Natural killer cell (primary cell): ENCODE measurements at regions not wholly inside any gene's neighbourhood (a gene's known extent, or its start where the extent isn't known, plus 50 kb on each side); places are given as distances from the start of the nearest gene placed in this dataset.

Experiments
- ATAC-seq, 3 donors: fragments of 150-1000 bp in 2 of 3; fragments of 200-7000 bp in 1 of 3; cut with Tn5 transposase; 1 replicate in 1 of 3; 2 replicates in 2 of 3; pipeline ENCODE4 v1.10.0; 2021; ENCODE audit warnings: mild to moderate bottlenecking in 2 of 3, moderate library complexity in 2 of 3
- DNase-seq, 2 donors: peaks; one replicate each; pipeline versions ENCODE4 v3.0.0 to v3.0.0-alpha.2; 2013 to 2021; ENCODE audit warnings: mixed read lengths in 1 of 2
- H3K27ac ChIP-seq: one replicate; pipeline ENCODE4 v1.5.1; 2013; ENCODE audit warnings: mild to moderate bottlenecking, low read length
- H3K27me3 ChIP-seq: one replicate; pipeline ENCODE4 v1.6.1; 2013; ENCODE audit warnings: low read length; ENCODE audit not compliant: control insufficient read depth, insufficient read depth
- H3K36me3 ChIP-seq: one replicate; pipeline ENCODE4 v1.6.1; 2013; ENCODE audit warnings: low read length; ENCODE audit not compliant: control insufficient read depth, insufficient read depth
- H3K4me1 ChIP-seq: one replicate; pipeline ENCODE4 v1.6.1; 2013; ENCODE audit warnings: low read length; ENCODE audit not compliant: control insufficient read depth, insufficient read depth
- H3K4me3 ChIP-seq: one replicate; pipeline ENCODE4 v1.5.1; 2013; ENCODE audit warnings: low read length
- H3K9me3 ChIP-seq: one replicate; pipeline ENCODE4 v1.6.1; 2013; ENCODE audit warnings: low read length; ENCODE audit not compliant: control insufficient read depth, insufficient read depth
- H3K27ac Mint-ChIP-seq, 2 donors: one replicate each; pipeline ENCODE4 v1.8.0; 2022; ENCODE audit warnings: mild to moderate bottlenecking in 2 of 2, mixed read lengths in 2 of 2, moderate library complexity in 1 of 2
- H3K27me3 Mint-ChIP-seq, 2 donors: one replicate each; pipeline ENCODE4 v1.8.0; 2022; ENCODE audit warnings: low read depth in 2 of 2, mixed read lengths in 2 of 2
- H3K36me3 Mint-ChIP-seq: one replicate; pipeline ENCODE4 v1.8.0; 2022; ENCODE audit warnings: mixed read lengths
- H3K4me1 Mint-ChIP-seq, 2 donors: one replicate each; pipeline ENCODE4 v1.8.0; 2022; ENCODE audit warnings: mixed read lengths in 2 of 2
- H3K4me3 Mint-ChIP-seq: one replicate; pipeline ENCODE4 v1.8.0; 2022; ENCODE audit warnings: mild to moderate bottlenecking, moderate library complexity, mixed read lengths
- H3K9me3 Mint-ChIP-seq, 2 donors: one replicate each; pipeline ENCODE4 v1.8.0; 2022; ENCODE audit warnings: mixed read lengths in 2 of 2
- CTCF ChIP-seq: fragments of 200-600 bp; IDR thresholded peaks from one replicate; pipeline ENCODE4 v1.8.0; 2022; ENCODE audit warnings: antibody characterized with exemption
- WGBS: methylation state at CpG from one replicate; pipeline ENCODE4 v1.1.7; 2013; ENCODE audit warnings: missing lambda C conversion rate; ENCODE audit not compliant: insufficient coverage; 5-methylcytosine and 5-hydroxymethylcytosine counted together
- intact Hi-C: fragments of 100-400 bp; cut with micrococcal nuclease; formaldehyde crosslinking; loops from one replicate; pipeline ENCODE4 v1.14.2; 2022

DNA sequence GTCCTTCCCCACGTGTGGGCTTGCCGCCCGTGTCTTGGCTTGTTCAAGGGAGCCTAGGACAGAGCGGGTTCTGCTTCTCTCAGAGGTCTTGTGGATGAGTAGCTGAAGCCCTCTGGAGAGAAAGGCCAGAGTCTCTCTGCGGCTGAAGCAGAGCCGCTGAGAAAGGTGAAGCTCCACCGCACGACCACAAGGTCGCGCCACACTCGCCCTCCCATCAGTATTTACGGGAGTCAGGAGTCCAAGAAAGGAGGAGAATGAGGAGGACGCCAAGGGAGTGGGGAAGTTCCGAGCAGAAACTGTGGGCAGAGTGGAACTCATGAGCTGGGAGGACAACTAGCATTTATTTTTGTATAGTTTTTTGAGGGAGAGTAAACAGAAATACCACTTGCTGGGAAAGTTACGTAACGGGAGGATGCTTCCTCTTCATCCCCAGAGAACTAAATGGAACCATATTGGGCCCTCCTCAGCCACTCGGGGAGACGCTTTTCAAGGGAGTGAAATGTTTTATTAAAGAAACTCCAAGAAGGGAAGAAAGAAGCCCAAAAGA lies 51.6 kb upstream of the HAO2 start:
- WGBS = 91% methylated on average over 18 of the region's 18 CpGs
- ATAC-seq = no peak

GRCh38 chr1:119318466-119319309 lies 49.9 kb upstream of the HAO2 start:
- no peak for TF ChIP-seq CTCF
- H3K9me3 ChIP-seq = no peaks in the 10 kb centered on the region
- no peak overlapping the region for H3K27ac Mint-ChIP-seq
- intact Hi-C loops = no loop called here
- no peaks in the 10 kb centered on the region for H3K27me3 Mint-ChIP-seq
- H3K36me3 ChIP-seq = no peaks in the 10 kb centered on the region
- ATAC-seq (peak in 1 of 3 donors; percentile 38), DNase-seq (no peak)
- H3K4me1 ChIP-seq = no peaks in the 10 kb centered on the region
- no peak overlapping the region for H3K4me3 Mint-ChIP-seq
- WGBS = 73% methylated on average over 6 of the region's 7 CpGs
- H3K4me1 Mint-ChIP-seq = peaks cover 0 to 7% of the 10 kb centered on the region in 2 donors
- no peaks in the 10 kb centered on the region for H3K27me3 ChIP-seq
- no peak overlapping the region for H3K4me3 ChIP-seq
- no peak overlapping the region for H3K27ac ChIP-seq
- no peaks in the 10 kb centered on the region for H3K36me3 Mint-ChIP-seq
- H3K9me3 Mint-ChIP-seq = no peaks in the 10 kb centered on the region

More for the DNA sequence above, 51.6 kb upstream of the HAO2 start:
- Mint-ChIP-seq H3K4me3 (no peak overlapping the region), H3K4me1 (no peaks in the 10 kb centered on the region), H3K36me3 (no peaks in the 10 kb centered on the region), H3K9me3 (no peaks in the 10 kb centered on the region), H3K27ac (no peak overlapping the region), H3K27me3 (no peaks in the 10 kb centered on the region)
- DNase-seq = no peak
- no peak overlapping the region for H3K27ac ChIP-seq
- no peak overlapping the region for H3K4me3 ChIP-seq
- intact Hi-C loops = no loop called here
- H3K9me3 ChIP-seq = no peaks in the 10 kb centered on the region
- H3K4me1 ChIP-seq = no peaks in the 10 kb centered on the region
- H3K36me3 ChIP-seq = no peaks in the 10 kb centered on the region
- no peaks in the 10 kb centered on the region for H3K27me3 ChIP-seq
- no peak for TF ChIP-seq CTCF
